ENCODE measurements at regions not wholly inside any gene's neighbourhood (a gene's known extent, or its start where the extent isn't known, plus 50 kb on each side); places are given as distances from the start of the nearest gene placed in this dataset.

GRCh38 chr2:168311261-168311910 lies 64.0 kb upstream of the STK39 start:
- no peak overlapping the region for H3K18ac ChIP-seq (ENCODE audit: low read length)
- H3K23ac ChIP-seq (ENCODE audit: low read depth, low read length, poor library complexity), result no peak overlapping the region
- H2AK5ac ChIP-seq (ENCODE audit: low read depth, low read length), result no peak overlapping the region
- H3K14ac ChIP-seq (ENCODE audit: low read length), result no peak overlapping the region
- no peaks in the 10 kb centered on the region for H3K36me3 ChIP-seq (replicated peaks in 1 of 2; ENCODE audit: control insufficient read depth in 2 of 2, insufficient read depth in 2 of 2, low read length in 2 of 2)
- no peak overlapping the region for H4K8ac ChIP-seq (ENCODE audit: low read depth, low read length)
- no peak overlapping the region for H2BK120ac ChIP-seq (ENCODE audit: low read depth, low read length)
- DNase-seq (ENCODE audit: low spot score), result no peak
- WGBS, 2 donors (ENCODE audit: extremely low coverage in 2 of 2, insufficient read length in 2 of 2, insufficient replicate concordance in 1 of 2), result no CpG with 5 or more reads among the region's 2 CpGs
- no peak overlapping the region for H2BK15ac ChIP-seq (ENCODE audit: low read length)
- peak overlapping the region; percentile 67 for H2AFZ ChIP-seq (ENCODE audit: low read length)
- H3K4ac ChIP-seq (ENCODE audit: low read length), result no peak overlapping the region
- H3K27ac ChIP-seq (replicated peaks; ENCODE audit: low read length), result no peak overlapping the region
- peaks cover 0 to 5% of the 10 kb centered on the region in 2 donors for H3K4me1 ChIP-seq (ENCODE audit: control insufficient read depth in 2 of 2, insufficient read depth in 1 of 2, low read depth in 1 of 2, low read length in 2 of 2)
- H3K27me3 ChIP-seq (ENCODE audit: control insufficient read depth in 3 of 3, insufficient read depth in 3 of 3, low read depth in 1 of 3, low read length in 3 of 3), result no peaks in the 10 kb centered on the region
- H2BK12ac ChIP-seq (ENCODE audit: low read length), result no peak overlapping the region
- H3K9me3 ChIP-seq (replicated peaks in 1 of 2; ENCODE audit: control insufficient read depth in 2 of 2, insufficient read depth in 1 of 2, low read depth in 1 of 2, low read length in 2 of 2), result peaks cover 2 to 8% of the 10 kb centered on the region in 2 donors
- H3K9ac ChIP-seq (ENCODE audit: low read depth, low read length, poor library complexity), result no peak overlapping the region
- H3K4me3 ChIP-seq (ENCODE audit: low read length in 2 of 2), result no peak overlapping the region
- no peak overlapping the region for H4K91ac ChIP-seq (ENCODE audit: low read depth, low read length, poor library complexity)
- H3K79me1 ChIP-seq (ENCODE audit: low read depth, low read length), result no peaks in the 10 kb centered on the region
- H2BK5ac ChIP-seq (ENCODE audit: low read length), result no peak overlapping the region
- H3K4me2 ChIP-seq (ENCODE audit: insufficient read depth, low read length, poor library complexity, severe bottlenecking), result no peak overlapping the region

GRCh38 chr2:168312036-168312822 lies 64.8 kb upstream of the STK39 start:
- no peak overlapping the region for H3K18ac ChIP-seq (ENCODE audit: low read length)
- no peak overlapping the region for H3K4ac ChIP-seq (ENCODE audit: low read length)
- H2AK5ac ChIP-seq (ENCODE audit: low read depth, low read length), result no peak overlapping the region
- H2AFZ ChIP-seq (ENCODE audit: low read length), result no peak overlapping the region
- no peak overlapping the region for H4K91ac ChIP-seq (ENCODE audit: low read depth, low read length, poor library complexity)
- H3K14ac ChIP-seq (ENCODE audit: low read length), result no peak overlapping the region
- peaks cover 2 to 3% of the 10 kb centered on the region in 2 donors for H3K9me3 ChIP-seq (replicated peaks in 1 of 2; ENCODE audit: control insufficient read depth in 2 of 2, insufficient read depth in 1 of 2, low read depth in 1 of 2, low read length in 2 of 2)
- no peaks in the 10 kb centered on the region for H3K27me3 ChIP-seq (ENCODE audit: control insufficient read depth in 3 of 3, insufficient read depth in 3 of 3, low read depth in 1 of 3, low read length in 3 of 3)
- H2BK120ac ChIP-seq (ENCODE audit: low read depth, low read length), result no peak overlapping the region
- WGBS, 2 donors (ENCODE audit: extremely low coverage in 2 of 2, insufficient read length in 2 of 2, insufficient replicate concordance in 1 of 2), result no CpG with 5 or more reads among the region's 1 CpG
- no peak overlapping the region for H3K27ac ChIP-seq (replicated peaks; ENCODE audit: low read length)
- peaks cover 0 to 5% of the 10 kb centered on the region in 2 donors for H3K4me1 ChIP-seq (ENCODE audit: control insufficient read depth in 2 of 2, insufficient read depth in 1 of 2, low read depth in 1 of 2, low read length in 2 of 2)
- no peak overlapping the region for H4K8ac ChIP-seq (ENCODE audit: low read depth, low read length)
- H2BK15ac ChIP-seq (ENCODE audit: low read length), result no peak overlapping the region
- H3K9ac ChIP-seq (ENCODE audit: low read depth, low read length, poor library complexity), result no peak overlapping the region
- no peak overlapping the region for H3K4me3 ChIP-seq (ENCODE audit: low read length in 2 of 2)
- H3K79me1 ChIP-seq (ENCODE audit: low read depth, low read length), result no peaks in the 10 kb centered on the region
- no peak overlapping the region for H3K23ac ChIP-seq (ENCODE audit: low read depth, low read length, poor library complexity)
- no peaks in the 10 kb centered on the region for H3K36me3 ChIP-seq (replicated peaks in 1 of 2; ENCODE audit: control insufficient read depth in 2 of 2, insufficient read depth in 2 of 2, low read length in 2 of 2)
- H2BK5ac ChIP-seq (ENCODE audit: low read length), result no peak overlapping the region
- no peak overlapping the region for H2BK12ac ChIP-seq (ENCODE audit: low read length)
- no peak for DNase-seq (ENCODE audit: low spot score)
- H3K4me2 ChIP-seq (ENCODE audit: insufficient read depth, low read length, poor library complexity, severe bottlenecking), result no peak overlapping the region

- no peak overlapping the region for H3K18ac ChIP-seq (ENCODE audit: low read length)
- no peak overlapping the region for H2AK5ac ChIP-seq (ENCODE audit: low read depth, low read length)
- H3K27ac ChIP-seq (replicated peaks; ENCODE audit: low read length), result no peak overlapping the region
- H3K27me3 ChIP-seq (ENCODE audit: control insufficient read depth in 3 of 3, insufficient read depth in 3 of 3, low read depth in 1 of 3, low read length in 3 of 3), result no peaks in the 10 kb centered on the region
- H3K23ac ChIP-seq (ENCODE audit: low read depth, low read length, poor library complexity), result no peak overlapping the region
- no peak overlapping the region for H3K14ac ChIP-seq (ENCODE audit: low read length)
- no peak overlapping the region for H3K4me2 ChIP-seq (ENCODE audit: insufficient read depth, low read length, poor library complexity, severe bottlenecking)
- no peak overlapping the region for H3K4me3 ChIP-seq (ENCODE audit: low read length in 2 of 2)
- no peaks in the 10 kb centered on the region for H3K79me1 ChIP-seq (ENCODE audit: low read depth, low read length)
- DNase-seq (ENCODE audit: low spot score), result no peak
- no peak overlapping the region for H3K4ac ChIP-seq (ENCODE audit: low read length)
- H2BK120ac ChIP-seq (ENCODE audit: low read depth, low read length), result no peak overlapping the region
- no peaks in the 10 kb centered on the region for H3K36me3 ChIP-seq (replicated peaks in 1 of 2; ENCODE audit: control insufficient read depth in 2 of 2, insufficient read depth in 2 of 2, low read length in 2 of 2)
- no peak overlapping the region for H3K9ac ChIP-seq (ENCODE audit: low read depth, low read length, poor library complexity)
- H2BK12ac ChIP-seq (ENCODE audit: low read length), result no peak overlapping the region
- no peak overlapping the region for H2AFZ ChIP-seq (ENCODE audit: low read length)
- no peak overlapping the region for H2BK5ac ChIP-seq (ENCODE audit: low read length)
- no peak overlapping the region for H4K8ac ChIP-seq (ENCODE audit: low read depth, low read length)
- no peak overlapping the region for H4K91ac ChIP-seq (ENCODE audit: low read depth, low read length, poor library complexity)
- peaks cover 0 to 5% of the 10 kb centered on the region in 2 donors for H3K4me1 ChIP-seq (ENCODE audit: control insufficient read depth in 2 of 2, insufficient read depth in 1 of 2, low read depth in 1 of 2, low read length in 2 of 2)
- no peak overlapping the region for H2BK15ac ChIP-seq (ENCODE audit: low read length)
- H3K9me3 ChIP-seq (replicated peaks in 1 of 2; ENCODE audit: control insufficient read depth in 2 of 2, insufficient read depth in 1 of 2, low read depth in 1 of 2, low read length in 2 of 2), result peaks cover 0 to 2% of the 10 kb centered on the region in 2 donors
- no CpG with 5 or more reads among the region's 1 CpG for WGBS, 2 donors (ENCODE audit: extremely low coverage in 2 of 2, insufficient read length in 2 of 2, insufficient replicate concordance in 1 of 2)
Measured at GRCh38 chr2:168314236-168314635, 66.8 kb upstream of the STK39 start.

GRCh38 chr2:168315331-168316072 lies 68.1 kb upstream of the STK39 start:
- Histone ChIP-seq H3K27me3 (ENCODE audit: control insufficient read depth in 3 of 3, insufficient read depth in 3 of 3, low read depth in 1 of 3, low read length in 3 of 3) (no peaks in the 10 kb centered on the region), H3K27ac (replicated peaks; ENCODE audit: low read length) (no peak overlapping the region), H2BK15ac (ENCODE audit: low read length) (no peak overlapping the region), H3K79me1 (ENCODE audit: low read depth, low read length) (no peaks in the 10 kb centered on the region), H3K18ac (ENCODE audit: low read length) (no peak overlapping the region), H4K91ac (ENCODE audit: low read depth, low read length, poor library complexity) (no peak overlapping the region), H2AFZ (ENCODE audit: low read length) (no peak overlapping the region), H2BK5ac (ENCODE audit: low read length) (no peak overlapping the region), H3K9me3 (replicated peaks in 1 of 2; ENCODE audit: control insufficient read depth in 2 of 2, insufficient read depth in 1 of 2, low read depth in 1 of 2, low read length in 2 of 2) (no peaks in the 10 kb centered on the region), H3K14ac (ENCODE audit: low read length) (no peak overlapping the region), H3K4me2 (ENCODE audit: insufficient read depth, low read length, poor library complexity, severe bottlenecking) (no peak overlapping the region), H2BK12ac (ENCODE audit: low read length) (no peak overlapping the region), H3K23ac (ENCODE audit: low read depth, low read length, poor library complexity) (no peak overlapping the region), H2AK5ac (ENCODE audit: low read depth, low read length) (no peak overlapping the region), H3K4ac (ENCODE audit: low read length) (no peak overlapping the region), H3K36me3 (replicated peaks in 1 of 2; ENCODE audit: control insufficient read depth in 2 of 2, insufficient read depth in 2 of 2, low read length in 2 of 2) (no peaks in the 10 kb centered on the region), H3K4me3 (ENCODE audit: low read length in 2 of 2) (no peak overlapping the region), H2BK120ac (ENCODE audit: low read depth, low read length) (no peak overlapping the region), H4K8ac (ENCODE audit: low read depth, low read length) (no peak overlapping the region), H3K4me1 (ENCODE audit: control insufficient read depth in 2 of 2, insufficient read depth in 1 of 2, low read depth in 1 of 2, low read length in 2 of 2) (peaks cover 0 to 5% of the 10 kb centered on the region in 2 donors), H3K9ac (ENCODE audit: low read depth, low read length, poor library complexity) (no peak overlapping the region)
- WGBS, 2 donors (ENCODE audit: extremely low coverage in 2 of 2, insufficient read length in 2 of 2, insufficient replicate concordance in 1 of 2), result no CpG with 5 or more reads among the region's 4 CpGs
- DNase-seq (ENCODE audit: low spot score), result no peak

Measured in neuronal stem cell (in vitro differentiated cells).